H9 (cell line): ENCODE measurements at regions not wholly inside any gene's neighbourhood (a gene's known extent, or its start where the extent isn't known, plus 50 kb on each side); places are given as distances from the start of the nearest gene placed in this dataset.

Experiments
- DNase-seq: peaks from one replicate; pipeline ENCODE4 v3.0.0-alpha.2; 2017
- H2AFZ ChIP-seq: one replicate; pipeline ENCODE4 v1.6.1; 2013; ENCODE audit warnings: mild to moderate bottlenecking, low read length, control low read depth, moderate library complexity
- H2AK5ac ChIP-seq: 2 replicates; pipeline ENCODE4 v1.6.1; 2013; ENCODE audit warnings: low read length, control low read depth, mixed read lengths; ENCODE audit not compliant: insufficient read length
- H2BK120ac ChIP-seq: one replicate; pipeline ENCODE4 v1.6.1; 2013; ENCODE audit warnings: low read depth, mild to moderate bottlenecking, low read length, control low read depth, inconsistent platforms; ENCODE audit not compliant: poor library complexity, severe bottlenecking
- H2BK12ac ChIP-seq: 2 replicates; pipeline ENCODE4 v1.6.1; 2013; ENCODE audit warnings: low read length, control low read depth, mixed read lengths, low read depth; ENCODE audit not compliant: insufficient read length
- H2BK15ac ChIP-seq: 2 replicates; pipeline ENCODE4 v1.6.1; 2013; ENCODE audit warnings: low read depth, low read length, control low read depth
- H2BK20ac ChIP-seq: one replicate; pipeline ENCODE4 v1.6.1; 2013; ENCODE audit warnings: low read depth, mild to moderate bottlenecking, low read length, control low read depth, inconsistent platforms; ENCODE audit not compliant: poor library complexity, severe bottlenecking
- H2BK5ac ChIP-seq: 2 replicates; pipeline ENCODE4 v1.6.1; 2013; ENCODE audit warnings: low read length, control low read depth, mixed read lengths; ENCODE audit not compliant: insufficient read length
- H3K14ac ChIP-seq: 2 replicates; pipeline ENCODE4 v1.6.1; 2013; ENCODE audit warnings: low read length, control low read depth; ENCODE audit not compliant: insufficient read depth
- H3K18ac ChIP-seq: 2 replicates; pipeline ENCODE4 v1.6.1; 2013; ENCODE audit warnings: low read depth, mild to moderate bottlenecking, mixed read lengths, low read length, control low read depth; ENCODE audit not compliant: insufficient read length
- H3K23ac ChIP-seq: 2 replicates; pipeline ENCODE4 v1.6.1; 2013; ENCODE audit warnings: low read length, control low read depth, mixed read lengths, low read depth; ENCODE audit not compliant: insufficient read length
- H3K23me2 ChIP-seq: 2 replicates; pipeline ENCODE4 v1.6.1; 2013; ENCODE audit warnings: low read depth, mild to moderate bottlenecking, mixed read lengths, low read length, control low read depth; ENCODE audit not compliant: insufficient read length, poor library complexity, severe bottlenecking
- H3K27ac ChIP-seq: 2 replicates; pipeline ENCODE4 v1.5.1; 2013; ENCODE audit warnings: low read length, control low read depth, mixed read lengths, low read depth; ENCODE audit not compliant: insufficient read length
- H3K27me3 ChIP-seq: 2 replicates; pipeline ENCODE4 v1.6.1; 2013; ENCODE audit warnings: low read length, control low read depth, inconsistent platforms; ENCODE audit not compliant: insufficient read depth
- H3K4ac ChIP-seq: 2 replicates; pipeline ENCODE4 v1.6.1; 2013; ENCODE audit warnings: low read depth, mild to moderate bottlenecking, control low read depth, inconsistent platforms, low read length, moderate library complexity
- H3K4me1 ChIP-seq: 2 replicates; pipeline ENCODE4 v1.6.1; 2013; ENCODE audit warnings: low read length, control low read depth, inconsistent platforms; ENCODE audit not compliant: insufficient read depth
- H3K4me2 ChIP-seq: 2 replicates; pipeline ENCODE4 v1.6.1; 2013; ENCODE audit warnings: low read length, control low read depth, mixed read lengths; ENCODE audit not compliant: insufficient read length, insufficient read depth
- H3K56ac ChIP-seq: 2 replicates; pipeline ENCODE4 v1.6.1; 2013; ENCODE audit warnings: low read depth, mild to moderate bottlenecking, mixed read lengths, low read length, control low read depth; ENCODE audit not compliant: insufficient read length
- H3K79me1 ChIP-seq: 2 replicates; pipeline ENCODE4 v1.6.1; 2013; ENCODE audit warnings: low read depth, mild to moderate bottlenecking, moderate library complexity, low read length, control low read depth, inconsistent platforms; ENCODE audit not compliant: insufficient read depth, poor library complexity, severe bottlenecking
- H3K79me2 ChIP-seq: 2 replicates; pipeline ENCODE4 v1.6.1; 2013; ENCODE audit warnings: low read length, control low read depth, inconsistent platforms; ENCODE audit not compliant: insufficient read depth
- H3K9ac ChIP-seq: 2 replicates; pipeline ENCODE4 v1.6.1; 2013; ENCODE audit warnings: low read length, control low read depth, mixed read lengths; ENCODE audit not compliant: insufficient read length; ENCODE audit errors: extremely low read depth
- H3K9me3 ChIP-seq: one replicate; pipeline ENCODE4 v1.6.1; 2013; ENCODE audit warnings: low read depth, low read length, inconsistent platforms; ENCODE audit not compliant: control insufficient read depth
- H3T11ph ChIP-seq: one replicate; pipeline ENCODE4 v1.6.1; 2013; ENCODE audit warnings: mild to moderate bottlenecking, low read length, control low read depth, inconsistent platforms
- H4K20me1 ChIP-seq: one replicate; pipeline ENCODE4 v1.6.1; 2013; ENCODE audit not compliant: control insufficient read depth, insufficient read length, insufficient read depth
- H4K5ac ChIP-seq: 2 replicates; pipeline ENCODE4 v1.6.1; 2013; ENCODE audit warnings: low read depth, mild to moderate bottlenecking, mixed read lengths, low read length, control low read depth; ENCODE audit not compliant: insufficient read length
- H4K8ac ChIP-seq: replicated peaks from 2 replicates; pipeline ENCODE4 v1.6.1; 2013; ENCODE audit warnings: low read length, control low read depth, mixed read lengths, low read depth; ENCODE audit not compliant: insufficient read length
- H4K91ac ChIP-seq: 2 replicates; pipeline ENCODE4 v1.6.1; 2013; ENCODE audit warnings: low read depth, mild to moderate bottlenecking, moderate library complexity, mixed read lengths, low read length, control low read depth; ENCODE audit not compliant: insufficient read length
- H3K27ac Mint-ChIP-seq, 3 experiments: 2 replicates in 2 of 3; 3 replicates in 1 of 3; pipeline ENCODE4 v1.8.0; 2020 to 2021; ENCODE audit warnings: mixed read lengths in 3 of 3, mild to moderate bottlenecking in 1 of 3, moderate library complexity in 1 of 3
- H3K27me3 Mint-ChIP-seq: 2 replicates; pipeline ENCODE4 v1.8.0; 2021; ENCODE audit warnings: low read depth, mild to moderate bottlenecking, moderate library complexity, mixed read lengths
- H3K36me3 Mint-ChIP-seq, 3 experiments: 2 replicates in 2 of 3; 3 replicates in 1 of 3; pipeline ENCODE4 v1.8.0; 2020 to 2021; ENCODE audit warnings: low read depth in 3 of 3, mixed read lengths in 3 of 3; ENCODE audit not compliant: insufficient read depth in 1 of 3
- H3K4me1 Mint-ChIP-seq, 2 experiments: 2 replicates each; pipeline ENCODE4 v1.8.0; 2020; ENCODE audit warnings: mixed read lengths in 2 of 2
- H3K4me3 Mint-ChIP-seq, 2 experiments: 2 replicates in 1 of 2; 3 replicates in 1 of 2; pipeline ENCODE4 v1.8.0; 2020 to 2021; ENCODE audit warnings: mild to moderate bottlenecking in 2 of 2, mixed read lengths in 2 of 2, moderate library complexity in 1 of 2
- H3K9me3 Mint-ChIP-seq, 2 experiments: 2 replicates in 1 of 2; 3 replicates in 1 of 2; pipeline ENCODE4 v1.8.0; 2020; ENCODE audit warnings: mild to moderate bottlenecking in 2 of 2, mixed read lengths in 2 of 2, moderate library complexity in 1 of 2
- CTCF ChIP-seq: fragments of 200-600 bp; sonication (generic); conservative IDR thresholded peaks from 3 replicates; pipeline ENCODE4 v1.8.0; 2021; ENCODE audit warnings: antibody characterized with exemption, mild to moderate bottlenecking
- WGBS: extraction: QIAGEN DNeasy Blood & Tissue Kit; methylation state at CpG from one replicate; pipeline ENCODE4 v1.1.7; 2013; ENCODE audit warnings: missing lambda C conversion rate, low lambda C conversion rate, mixed read lengths; ENCODE audit not compliant: insufficient read length; ENCODE audit errors: extremely low coverage; 5-methylcytosine and 5-hydroxymethylcytosine counted together

- Histone ChIP-seq H3K79me1 (no peaks in the 10 kb centered on the region), H2AK5ac (no peak overlapping the region), H4K5ac (no peak overlapping the region), H3T11ph (no peak overlapping the region), H2BK12ac (no peak overlapping the region), H2BK15ac (no peak overlapping the region), H2BK120ac (no peak overlapping the region), H4K91ac (no peak overlapping the region), H3K27ac (no peak overlapping the region), H3K18ac (no peak overlapping the region), H3K14ac (no peak overlapping the region), H3K9me3 (no peaks in the 10 kb centered on the region), H2AFZ (peak overlapping the region; percentile 33), H3K23ac (no peak overlapping the region), H3K9ac (no peak overlapping the region), H2BK5ac (no peak overlapping the region), H4K8ac (no peak overlapping the region), H3K23me2 (no peaks in the 10 kb centered on the region), H3K4me1 (peaks cover 2% of the 10 kb centered on the region; the same call in 1 of the 2 replicates), H2BK20ac (no peak overlapping the region), H3K56ac (no peak overlapping the region), H3K4me2 (peak overlapping the region; percentile 22), H3K4ac (no peak overlapping the region), H3K27me3 (no peaks in the 10 kb centered on the region), H4K20me1 (no peaks in the 10 kb centered on the region), H3K79me2 (no peaks in the 10 kb centered on the region)
- no CpG with 5 or more reads among the region's 4 CpGs for WGBS
- no peaks in the 10 kb centered on the region for H3K9me3 Mint-ChIP-seq
- TF ChIP-seq CTCF, result no peak
- no peaks in the 10 kb centered on the region for H3K36me3 Mint-ChIP-seq
- peak; percentile 55 for DNase-seq
- H3K4me3 Mint-ChIP-seq, result peak overlapping the region in 1 of 2 experiments; percentile 57; a peak in 2 of 5 replicates
- no peaks in the 10 kb centered on the region for H3K27me3 Mint-ChIP-seq
- peaks cover 19 to 32% of the 10 kb centered on the region in 2 experiments for H3K4me1 Mint-ChIP-seq
- H3K27ac Mint-ChIP-seq, result no peak overlapping the region
These were observed 275.0 kb downstream of the NR2F1-AS1 start for GRCh38 chr5:93305984-93306383.
